OCI-LY3 (cell line): ENCODE measurements at regions not wholly inside any gene's neighbourhood (a gene's known extent, or its start where the extent isn't known, plus 50 kb on each side); places are given as distances from the start of the nearest gene placed in this dataset.

ENCODE experiments used
- EZH2phosphoT487 ChIP-seq: fragments of 200-600 bp; shearing (Covaris generic); IDR thresholded peaks from 2 replicates; pipeline ENCODE4 v1.6.1; 2018; ENCODE audit warnings: antibody characterized with exemption, mixed run types, low read depth
- TF ChIP-seq, protein P1 (sequence below): fragments of 200-600, 300-600 bp; sonication (generic); IDR thresholded peaks from 2 replicates; pipeline ENCODE4 v1.5.1; 2014; ENCODE audit warnings: antibody characterized with exemption, low read length, low read depth

DNA sequence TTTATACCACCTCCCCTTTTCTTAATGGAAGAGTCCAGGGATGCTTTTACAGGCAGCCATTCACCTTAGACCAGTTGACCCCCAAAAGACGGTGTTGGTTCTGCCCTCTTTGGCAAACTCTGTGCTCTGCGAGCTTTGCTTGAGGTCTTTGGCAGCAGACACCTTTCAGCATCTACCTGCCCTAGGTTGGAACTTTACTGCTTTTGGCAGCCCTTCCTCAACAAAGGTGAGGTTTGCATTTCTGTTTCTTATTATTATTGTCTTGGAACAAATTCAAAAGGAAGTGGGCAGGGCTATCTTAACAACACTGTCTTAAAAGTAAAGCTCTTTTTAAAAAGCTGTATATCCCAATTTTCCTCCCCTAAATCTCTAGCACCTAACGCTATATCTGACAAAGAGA is 136.4 kb upstream of the SLC14A2 start:
- TF ChIP-seq, protein P1, sequence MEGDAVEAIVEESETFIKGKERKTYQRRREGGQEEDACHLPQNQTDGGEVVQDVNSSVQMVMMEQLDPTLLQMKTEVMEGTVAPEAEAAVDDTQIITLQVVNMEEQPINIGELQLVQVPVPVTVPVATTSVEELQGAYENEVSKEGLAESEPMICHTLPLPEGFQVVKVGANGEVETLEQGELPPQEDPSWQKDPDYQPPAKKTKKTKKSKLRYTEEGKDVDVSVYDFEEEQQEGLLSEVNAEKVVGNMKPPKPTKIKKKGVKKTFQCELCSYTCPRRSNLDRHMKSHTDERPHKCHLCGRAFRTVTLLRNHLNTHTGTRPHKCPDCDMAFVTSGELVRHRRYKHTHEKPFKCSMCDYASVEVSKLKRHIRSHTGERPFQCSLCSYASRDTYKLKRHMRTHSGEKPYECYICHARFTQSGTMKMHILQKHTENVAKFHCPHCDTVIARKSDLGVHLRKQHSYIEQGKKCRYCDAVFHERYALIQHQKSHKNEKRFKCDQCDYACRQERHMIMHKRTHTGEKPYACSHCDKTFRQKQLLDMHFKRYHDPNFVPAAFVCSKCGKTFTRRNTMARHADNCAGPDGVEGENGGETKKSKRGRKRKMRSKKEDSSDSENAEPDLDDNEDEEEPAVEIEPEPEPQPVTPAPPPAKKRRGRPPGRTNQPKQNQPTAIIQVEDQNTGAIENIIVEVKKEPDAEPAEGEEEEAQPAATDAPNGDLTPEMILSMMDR: no peak
- no peak for TF ChIP-seq EZH2phosphoT487
